H1 (cell line): ENCODE measurements at regions not wholly inside any gene's neighbourhood (a gene's known extent, or its start where the extent isn't known, plus 50 kb on each side); places are given as distances from the start of the nearest gene placed in this dataset.

ENCODE experiments used
- CTCF ChIA-PET: fragments of 300-600 bp; sonication (Branson Sonifier 250); formaldehyde crosslinking; loops from one replicate; lab custom pipeline; 2021; ENCODE audit not compliant: partially characterized antibody; lab: Charles Lee
- POLR2A ChIA-PET: fragments of 300-600 bp; sonication (Branson Sonifier 250); formaldehyde crosslinking; loops from one replicate; lab custom pipeline; 2021; ENCODE audit warnings: inconsistent platforms; ENCODE audit not compliant: partially characterized antibody; lab: Charles Lee
- DNase-seq, 2 experiments: peaks; one replicate each; pipeline versions ENCODE4 v3.0.0 to v3.0.0-alpha.2; 2010 to 2022; ENCODE audit warnings: low spot score in 2 of 2, low read depth in 1 of 2, mixed read lengths in 1 of 2
- FAIRE-seq: peaks from 2 replicates; lab custom pipeline; 2011; peaks lifted over from hg19 to GRCh38; lab: Jason Lieb, UNC
- H2AFZ ChIP-seq: 2 replicates; pipeline ENCODE4 v1.8.1; 2012; ENCODE audit warnings: low read length, inconsistent platforms
- H2AK5ac ChIP-seq: 2 replicates; pipeline ENCODE4 v1.6.1; 2013; ENCODE audit warnings: low read depth, low read length
- H2BK120ac ChIP-seq: replicated peaks from 2 replicates; pipeline ENCODE3; 2013; ENCODE audit warnings: low read depth, low read length, inconsistent platforms
- H2BK12ac ChIP-seq: 2 replicates; pipeline ENCODE4 v1.6.1; 2013; ENCODE audit warnings: low read depth, low read length
- H2BK15ac ChIP-seq: 2 replicates; pipeline ENCODE4 v1.6.1; 2013; ENCODE audit warnings: low read length
- H2BK20ac ChIP-seq: 2 replicates; pipeline ENCODE4 v1.6.1; 2013; ENCODE audit warnings: low read length
- H2BK5ac ChIP-seq: 2 replicates; pipeline ENCODE4 v1.6.1; 2013; ENCODE audit warnings: low read depth, low read length
- H3K14ac ChIP-seq: 2 replicates; pipeline ENCODE4 v1.6.1; 2013; ENCODE audit warnings: inconsistent platforms; ENCODE audit not compliant: insufficient read length
- H3K18ac ChIP-seq: 2 replicates; pipeline ENCODE4 v1.6.1; 2013; ENCODE audit warnings: low read length; ENCODE audit errors: extremely low read depth
- H3K23ac ChIP-seq: 2 replicates; pipeline ENCODE4 v1.6.1; 2013; ENCODE audit warnings: inconsistent platforms; ENCODE audit not compliant: insufficient read length
- H3K23me2 ChIP-seq: 2 replicates; pipeline ENCODE4 v1.6.1; 2013; ENCODE audit warnings: low read depth, low read length
- H3K27ac ChIP-seq: 2 replicates; pipeline ENCODE4 v1.6.1; 2011; ENCODE audit warnings: low read depth, low read length, inconsistent platforms
- H3K27me3 ChIP-seq, 4 experiments: replicated peaks in 1 of 4; 1 replicate in 1 of 4; 2 replicates in 3 of 4; pipeline versions ENCODE4 v1.6.1 to v1.8.1; 2011 to 2013; ENCODE audit warnings: low read length in 3 of 4, mild to moderate bottlenecking in 3 of 4, inconsistent platforms in 2 of 4, mixed read lengths in 2 of 4, moderate library complexity in 1 of 4; ENCODE audit not compliant: control insufficient read depth in 3 of 4, insufficient read depth in 3 of 4; ENCODE audit errors: extremely low read depth in 1 of 4
- H3K36me3 ChIP-seq, 4 experiments: 2 replicates each; pipeline versions ENCODE4 v1.6.1 to v1.8.1; 2011 to 2013; ENCODE audit warnings: mild to moderate bottlenecking in 4 of 4, low read length in 3 of 4, moderate library complexity in 2 of 4, control low read depth in 1 of 4, inconsistent platforms in 1 of 4; ENCODE audit not compliant: insufficient read depth in 4 of 4, control insufficient read depth in 2 of 4
- H3K4ac ChIP-seq: replicated peaks from 2 replicates; pipeline ENCODE3; 2013; ENCODE audit warnings: low read length, low read depth, mixed read lengths, inconsistent platforms; ENCODE audit not compliant: insufficient read length
- H3K4me1 ChIP-seq, 4 experiments: replicated peaks in 1 of 4; 1 replicate in 1 of 4; 2 replicates in 3 of 4; pipeline versions ENCODE4 v1.6.1 to v1.8.1; 2011 to 2013; ENCODE audit warnings: low read length in 3 of 4, inconsistent platforms in 2 of 4, mixed read lengths in 1 of 4; ENCODE audit not compliant: insufficient read depth in 4 of 4, control insufficient read depth in 3 of 4
- H3K4me2 ChIP-seq, 2 experiments: 2 replicates each; pipeline versions ENCODE4 v1.6.1 to v1.8.1; 2011 to 2013; ENCODE audit warnings: low read depth in 2 of 2, low read length in 2 of 2, control low read depth in 1 of 2, inconsistent platforms in 1 of 2, mild to moderate bottlenecking in 1 of 2; ENCODE audit not compliant: insufficient read depth in 1 of 2
- H3K4me3 ChIP-seq, 4 experiments: fragments of 200-600, 300-600 bp in 1 of 4; sonication (generic), shearing (Covaris generic), sonication (Bioruptor Twin) in 1 of 4; 2 replicates each; pipeline versions ENCODE4 v1.5.1 to v1.8.1; 2011 to 2016; ENCODE audit warnings: low read length in 4 of 4, low read depth in 3 of 4, control low read depth in 2 of 4, inconsistent platforms in 2 of 4, mild to moderate bottlenecking in 2 of 4, mixed read lengths in 1 of 4, moderate library complexity in 1 of 4; ENCODE audit not compliant: insufficient read depth in 2 of 4; ENCODE audit errors: extremely low read depth in 1 of 4
- H3K56ac ChIP-seq: replicated peaks from 2 replicates; pipeline ENCODE3; 2013; ENCODE audit warnings: low read depth, mild to moderate bottlenecking, mixed read lengths, low read length, inconsistent platforms; ENCODE audit not compliant: insufficient read length
- H3K79me1 ChIP-seq: 2 replicates; pipeline ENCODE4 v1.6.1; 2013; ENCODE audit warnings: low read depth, low read length, control low read depth
- H3K79me2 ChIP-seq, 2 experiments: 2 replicates each; pipeline versions ENCODE4 v1.6.1 to v1.8.1; 2012 to 2013; ENCODE audit warnings: low read length in 2 of 2, mild to moderate bottlenecking in 2 of 2, inconsistent platforms in 1 of 2; ENCODE audit not compliant: insufficient read depth in 2 of 2, control insufficient read depth in 1 of 2
- H3K9ac ChIP-seq, 4 experiments: replicated peaks in 1 of 4; 1 replicate in 1 of 4; 2 replicates in 3 of 4; pipeline versions ENCODE4 v1.6.1 to v1.8.1; 2011 to 2013; ENCODE audit warnings: low read depth in 3 of 4, low read length in 3 of 4, control low read depth in 2 of 4, mild to moderate bottlenecking in 2 of 4, moderate library complexity in 2 of 4, inconsistent platforms in 1 of 4; ENCODE audit errors: extremely low read depth in 1 of 4
- H3K9me3 ChIP-seq, 2 experiments: 2 replicates each; pipeline versions ENCODE4 v1.6.1 to v1.8.1; 2012 to 2013; ENCODE audit warnings: mild to moderate bottlenecking in 2 of 2, moderate library complexity in 2 of 2, control low read depth in 1 of 2, inconsistent platforms in 1 of 2, low read depth in 1 of 2, low read length in 1 of 2, mixed read lengths in 1 of 2; ENCODE audit not compliant: insufficient read depth in 2 of 2
- H4K20me1 ChIP-seq, 2 experiments: replicated peaks in 1 of 2; 2 replicates each; pipeline versions ENCODE3 to v1.8.1; 2011 to 2013; ENCODE audit warnings: inconsistent platforms in 2 of 2, low read length in 2 of 2, mild to moderate bottlenecking in 1 of 2; ENCODE audit not compliant: insufficient read depth in 2 of 2, control insufficient read depth in 1 of 2
- H4K5ac ChIP-seq: 2 replicates; pipeline ENCODE4 v1.6.1; 2013; ENCODE audit warnings: low read length, low read depth, mixed read lengths, inconsistent platforms; ENCODE audit not compliant: insufficient read length
- H4K8ac ChIP-seq: 2 replicates; pipeline ENCODE4 v1.8.0; 2013; ENCODE audit warnings: mild to moderate bottlenecking, moderate library complexity, low read length, inconsistent platforms; ENCODE audit not compliant: insufficient read depth; ENCODE audit errors: extremely low read depth
- H4K91ac ChIP-seq: replicated peaks from 2 replicates; pipeline ENCODE3; 2013; ENCODE audit warnings: low read length, mixed read lengths, inconsistent platforms; ENCODE audit not compliant: insufficient read length
- CTBP2 ChIP-seq: IDR thresholded peaks from 2 replicates; pipeline ENCODE4 v1.7.0; 2011; ENCODE audit warnings: borderline replicate concordance, mild to moderate bottlenecking, moderate library complexity, mixed read lengths, low read length; ENCODE audit not compliant: insufficient read depth, insufficient read length
- GABPA ChIP-seq: IDR thresholded peaks from 2 replicates; pipeline ENCODE4 v1.6.1; 2011; ENCODE audit warnings: mild to moderate bottlenecking, low read length, moderate library complexity, borderline replicate concordance; ENCODE audit not compliant: insufficient read depth
- KDM1A ChIP-seq: fragments of 200-600, 300-600 bp; sonication (generic); IDR thresholded peaks from 2 replicates; pipeline ENCODE4 v1.7.1; 2016; ENCODE audit warnings: mild to moderate bottlenecking, low read length, borderline replicate concordance
- RXRA ChIP-seq: IDR thresholded peaks from 2 replicates; pipeline ENCODE4 v1.6.1; 2011; ENCODE audit warnings: low read depth, mild to moderate bottlenecking, low read length, moderate library complexity; ENCODE audit not compliant: insufficient read depth
- SIRT6 ChIP-seq: IDR thresholded peaks from one replicate; pipeline ENCODE4 v1.7.1; 2012; ENCODE audit warnings: low read length, inconsistent platforms
- SP4 ChIP-seq: IDR thresholded peaks from 2 replicates; pipeline ENCODE4 v1.6.1; 2012; ENCODE audit warnings: low read length, inconsistent platforms
- TAF7 ChIP-seq: optimal IDR thresholded peaks from 2 replicates; pipeline ENCODE3; 2011; ENCODE audit warnings: low read depth, mild to moderate bottlenecking, inconsistent platforms, low read length, moderate library complexity, borderline replicate concordance
- WGBS, 2 experiments: shearing (Covaris generic) in 1 of 2; methylation state at CpG; one replicate each; pipeline versions ENCODE4 v1.1.6 to v1.1.7; 2013 to 2015; ENCODE audit warnings: low lambda C conversion rate in 2 of 2, mixed read lengths in 2 of 2, inconsistent platforms in 1 of 2, low coverage in 1 of 2, missing lambda C conversion rate in 1 of 2; ENCODE audit not compliant: insufficient replicate concordance in 2 of 2, insufficient coverage in 1 of 2, insufficient read length in 1 of 2; ENCODE audit errors: extremely low coverage in 1 of 2, missing lambda C conversion rate in 1 of 2; 5-methylcytosine and 5-hydroxymethylcytosine counted together

- TF ChIP-seq SP4: no peak
These were observed 68.7 kb upstream of the DLX6 start (continued) for GRCh38 chr7:96936621-96937020.

GRCh38 chr7:96942112-96942511 lies 63.2 kb upstream of the DLX6 start:
- no peak overlapping the region for H3K56ac ChIP-seq
- no peak overlapping the region for H3K27ac ChIP-seq
- peaks cover 0 to 1% (median 0%) of the 10 kb centered on the region in 4 experiments; a peak in 1 of 7 replicates for H3K27me3 ChIP-seq
- no peak overlapping the region for H2AK5ac ChIP-seq
- H3K4me2 ChIP-seq: no peak overlapping the region
- no peak overlapping the region for H2BK120ac ChIP-seq
- 85% methylated on average over 4 of the region's 4 CpGs; no CpG with 5 or more reads in 1 of the 2 experiments for WGBS, 2 experiments
- H2BK12ac ChIP-seq: no peak overlapping the region; the same call in 1 of the 2 replicates
- no peak overlapping the region for H2BK20ac ChIP-seq
- no peak overlapping the region for H4K5ac ChIP-seq
- no peaks in the 10 kb centered on the region for H3K23me2 ChIP-seq
- no peaks in the 10 kb centered on the region for H3K79me2 ChIP-seq
- H2AFZ ChIP-seq: no peak overlapping the region
- CTCF ChIA-PET: no interaction called here
- no peaks in the 10 kb centered on the region for H3K79me1 ChIP-seq
- no peak overlapping the region for H3K18ac ChIP-seq
- POLR2A ChIA-PET: no interaction called here
- H3K9ac ChIP-seq: no peak overlapping the region
- H4K8ac ChIP-seq: no peak overlapping the region
- H2BK15ac ChIP-seq: no peak overlapping the region
- DNase-seq: no peak
- H3K9me3 ChIP-seq: no peaks in the 10 kb centered on the region
- no peak overlapping the region for H4K91ac ChIP-seq
- no peaks in the 10 kb centered on the region for H3K4me1 ChIP-seq
- H4K20me1 ChIP-seq: no peaks in the 10 kb centered on the region
- no peak overlapping the region for H2BK5ac ChIP-seq
- FAIRE-seq: no peak
- H3K4me3 ChIP-seq: no peak overlapping the region
- H3K4ac ChIP-seq: no peak overlapping the region
- H3K23ac ChIP-seq: no peak overlapping the region
- no peaks in the 10 kb centered on the region for H3K36me3 ChIP-seq
- no peak overlapping the region for H3K14ac ChIP-seq
- TF ChIP-seq SIRT6: no peak
- TF ChIP-seq GABPA: no peak
- TF ChIP-seq KDM1A: no peak
- no peak for TF ChIP-seq CTBP2
- no peak for TF ChIP-seq TAF7
- no peak for TF ChIP-seq RXRA
